ENCODE measurements at regions not wholly inside any gene's neighbourhood (a gene's known extent, or its start where the extent isn't known, plus 50 kb on each side); places are given as distances from the start of the nearest gene placed in this dataset.
"Not testable (repeated sequence)": the region's sequence is repeated elsewhere in the genome, so short reads cannot be mapped to it uniquely, and the experiment has no call there.

DNA sequence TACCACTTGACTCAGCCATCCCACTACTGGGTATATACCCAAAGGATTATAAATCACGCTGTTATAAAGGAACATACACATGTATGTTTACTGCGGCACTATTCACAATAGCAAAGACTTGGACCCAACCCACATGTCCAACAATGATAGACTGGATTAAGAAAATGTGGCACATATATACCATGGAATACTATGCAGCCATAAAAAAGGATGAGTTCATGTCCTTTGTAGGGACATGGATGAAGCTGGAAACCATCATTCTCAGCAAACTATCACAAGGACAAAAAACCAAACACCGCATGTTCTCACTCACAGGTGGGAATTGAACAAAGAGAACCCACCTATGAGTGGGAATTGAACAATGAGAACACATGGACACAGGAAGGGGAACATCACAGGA lies 387.6 kb downstream of the RAD51AP2 start:
- not testable (repeated sequence) for DNase-seq (ENCODE audit: low read depth)

DNA sequence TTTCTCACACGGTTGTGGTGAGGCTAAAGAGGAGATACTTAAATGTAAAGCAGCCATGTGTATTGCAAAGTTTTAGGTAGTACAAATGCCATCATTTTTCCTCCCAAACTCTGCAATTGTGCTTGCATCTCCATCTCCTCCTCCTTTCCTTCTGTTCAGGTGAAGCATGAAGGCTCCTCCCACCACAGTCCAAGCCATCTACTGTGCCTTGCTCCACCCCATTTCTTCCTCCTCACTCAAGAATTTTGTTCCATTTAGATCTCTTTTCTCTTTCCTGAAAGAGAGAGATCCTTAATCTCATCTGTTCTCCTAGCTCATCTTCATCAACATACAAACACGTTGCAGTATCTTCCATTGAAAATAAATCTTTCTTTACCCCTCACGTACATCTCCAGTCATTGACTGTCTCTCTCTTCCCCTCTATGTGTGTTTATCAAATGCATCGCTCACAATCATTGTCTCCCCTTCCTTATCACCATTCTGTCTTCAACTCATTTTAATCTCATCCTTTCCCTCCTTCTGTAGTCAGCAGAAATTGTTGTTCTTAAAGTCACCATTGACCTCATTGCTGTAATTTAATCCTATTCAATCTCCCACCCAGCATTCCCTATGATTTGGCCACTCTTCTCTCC lies 392.1 kb downstream of the RAD51AP2 start:
- DNase-seq (ENCODE audit: low read depth): no peak

DNA sequence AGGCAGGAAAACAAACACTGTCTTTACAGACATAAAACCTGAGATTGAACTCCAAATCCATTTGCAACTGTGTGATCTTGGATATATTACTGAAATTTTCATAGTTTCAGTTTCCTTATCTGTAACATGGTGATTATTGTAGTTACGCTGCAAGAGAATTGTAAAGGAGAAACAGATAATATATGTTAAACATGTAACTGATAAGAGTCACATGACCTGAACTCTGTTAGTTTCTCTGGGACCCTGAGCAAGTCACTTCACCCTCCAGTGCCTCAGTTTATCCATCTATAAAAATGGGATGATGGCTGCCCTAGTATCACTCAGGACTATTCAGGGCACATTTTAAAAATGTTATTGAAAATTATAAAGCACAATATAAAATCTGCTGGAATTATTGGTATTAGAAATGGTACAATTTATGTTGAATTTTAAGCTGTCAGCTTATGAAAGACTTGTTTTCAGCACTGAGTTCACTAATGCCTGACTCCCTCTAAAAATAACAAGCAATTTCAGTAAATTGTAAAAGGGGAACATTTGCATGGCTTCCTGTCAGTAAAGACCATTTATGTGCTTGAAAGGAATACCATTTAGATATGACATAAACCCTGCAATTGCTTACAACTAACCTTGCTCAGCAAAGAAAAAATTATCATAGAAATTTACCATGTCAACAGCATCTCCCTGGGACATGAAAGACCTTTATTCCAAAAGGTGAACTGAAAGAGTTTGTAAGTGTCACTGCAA lies 393.5 kb downstream of the RAD51AP2 start:
- no peak for DNase-seq (ENCODE audit: low read depth)

DNA sequence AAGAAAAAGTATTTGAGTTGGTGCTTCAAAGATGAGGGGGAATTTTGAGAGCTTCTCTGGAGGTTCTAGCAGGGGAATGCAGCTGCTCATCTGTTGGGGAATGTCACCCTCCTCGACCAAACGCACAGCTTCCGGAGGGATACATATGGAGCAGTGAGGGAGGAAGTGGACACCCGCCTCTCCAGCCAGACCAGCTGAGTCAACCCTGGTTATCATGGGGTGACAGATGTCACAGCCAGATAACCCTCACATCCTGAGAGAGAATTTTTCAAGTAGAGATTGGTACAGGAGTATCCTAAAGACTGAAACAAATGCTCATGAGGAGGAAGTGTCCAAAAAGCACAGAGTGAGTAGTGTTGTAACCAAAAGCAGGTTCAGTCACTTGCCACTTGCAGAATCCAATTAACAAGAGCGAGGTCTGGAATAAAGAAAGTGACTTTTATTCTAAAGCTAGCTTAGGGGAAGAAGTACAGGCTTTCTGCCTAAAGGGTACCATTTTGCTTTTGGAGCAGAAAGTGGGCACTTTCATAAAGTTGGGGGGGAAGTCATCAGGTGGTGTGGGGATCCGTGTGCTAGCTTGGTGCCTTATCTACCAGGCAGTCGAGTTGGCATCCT lies 395.2 kb downstream of the RAD51AP2 start:
- no peak for DNase-seq (ENCODE audit: low read depth)

DNA sequence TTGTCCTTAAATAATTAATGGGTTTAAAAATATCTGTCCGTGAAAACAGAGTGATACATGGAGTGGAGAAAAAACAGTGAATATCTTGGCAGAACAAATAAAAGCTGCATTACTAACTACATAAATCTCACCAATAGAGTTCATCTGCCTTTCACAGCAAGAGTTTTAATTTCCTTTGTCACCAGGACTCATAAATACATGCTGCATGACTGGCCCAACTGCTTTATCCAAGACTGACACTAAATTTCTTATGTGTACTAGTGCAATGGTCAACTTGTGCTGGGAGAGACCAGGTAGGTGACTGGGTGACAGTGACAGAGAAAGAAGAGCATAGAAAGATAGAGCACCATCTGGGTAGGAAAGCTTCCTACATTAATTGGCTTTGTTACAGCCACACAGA lies 402.8 kb downstream of the RAD51AP2 start:
- no peak for DNase-seq (ENCODE audit: low read depth)

DNA sequence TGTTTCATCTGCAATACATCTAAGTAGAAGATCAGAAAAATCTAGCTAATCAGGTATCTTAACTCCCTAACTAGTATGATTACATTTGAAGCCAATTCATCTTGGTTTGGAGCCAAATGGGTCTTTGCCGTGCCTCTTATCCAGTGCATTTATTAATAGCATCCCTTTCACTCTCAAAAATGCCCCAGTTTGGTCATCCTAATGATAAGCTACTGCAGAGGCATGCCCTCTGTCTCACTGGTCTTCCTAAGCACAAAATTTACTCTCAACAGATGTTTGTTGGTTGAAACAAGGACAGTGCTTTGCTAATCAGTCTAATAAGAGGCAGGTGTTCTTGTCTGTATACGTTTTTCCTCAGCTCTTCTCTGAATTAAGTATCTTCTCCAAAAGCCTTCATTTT lies 403.2 kb downstream of the RAD51AP2 start:
- DNase-seq (ENCODE audit: low read depth): no peak

DNA sequence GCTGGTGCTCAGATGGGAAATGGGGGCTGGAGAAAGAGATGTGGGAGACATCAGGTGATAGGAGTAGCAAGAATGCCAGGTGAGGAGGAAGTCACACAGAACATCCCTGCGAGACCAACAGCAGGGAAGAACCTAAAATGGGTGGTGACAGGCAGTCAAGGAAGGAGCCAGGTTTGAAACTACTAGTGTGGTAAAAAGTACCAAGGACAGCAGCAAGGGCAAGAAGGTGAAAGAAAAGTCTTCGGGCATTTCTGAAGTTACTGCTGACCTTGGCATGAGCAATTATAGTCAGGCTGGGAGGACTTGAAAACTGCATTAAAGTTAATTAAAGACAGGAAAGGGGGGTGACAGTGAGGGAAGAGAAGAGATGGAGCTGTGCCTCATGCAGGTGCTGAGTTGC lies 410.4 kb downstream of the RAD51AP2 start:
- no peak for DNase-seq (ENCODE audit: low read depth)

DNA sequence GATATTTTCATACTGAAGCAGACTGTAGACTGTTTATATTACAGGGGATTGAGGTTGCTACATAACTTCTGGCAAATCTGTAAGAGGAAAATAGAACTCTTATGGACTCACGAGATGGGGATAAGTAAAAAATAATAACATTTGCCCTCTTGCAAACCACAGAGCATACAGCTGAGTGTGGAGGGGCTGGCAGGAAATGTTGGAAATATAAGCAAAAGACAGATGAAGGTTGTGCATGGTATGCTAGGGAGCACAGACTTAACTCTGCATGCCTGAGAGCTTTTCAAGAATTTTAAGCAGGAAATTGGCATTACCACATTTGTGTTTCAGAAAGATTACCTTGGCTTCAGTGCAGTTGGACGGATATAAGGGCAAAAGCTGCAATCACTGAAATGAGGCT lies 411.1 kb downstream of the RAD51AP2 start:
- DNase-seq (ENCODE audit: low read depth): no peak

DNA sequence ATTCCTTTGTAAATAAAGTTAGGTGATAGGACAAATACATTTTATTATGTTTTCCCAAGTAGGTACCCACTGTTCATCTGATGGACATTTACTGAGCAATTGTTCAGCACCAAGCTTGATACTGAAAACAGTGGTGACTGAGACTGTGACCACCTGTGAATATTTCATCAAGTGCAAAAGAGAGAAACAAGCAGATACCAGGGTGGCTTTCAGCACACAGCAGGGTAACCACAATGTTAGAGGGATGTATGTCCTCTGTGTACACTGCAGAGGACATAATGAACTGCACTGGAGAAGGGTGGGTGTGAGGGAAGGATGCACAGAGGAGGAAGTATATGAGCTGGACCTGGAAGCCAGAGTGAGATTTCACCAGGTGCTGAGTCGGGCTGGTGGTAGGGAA lies 411.8 kb downstream of the RAD51AP2 start:
- no peak for DNase-seq (ENCODE audit: low read depth)

DNA sequence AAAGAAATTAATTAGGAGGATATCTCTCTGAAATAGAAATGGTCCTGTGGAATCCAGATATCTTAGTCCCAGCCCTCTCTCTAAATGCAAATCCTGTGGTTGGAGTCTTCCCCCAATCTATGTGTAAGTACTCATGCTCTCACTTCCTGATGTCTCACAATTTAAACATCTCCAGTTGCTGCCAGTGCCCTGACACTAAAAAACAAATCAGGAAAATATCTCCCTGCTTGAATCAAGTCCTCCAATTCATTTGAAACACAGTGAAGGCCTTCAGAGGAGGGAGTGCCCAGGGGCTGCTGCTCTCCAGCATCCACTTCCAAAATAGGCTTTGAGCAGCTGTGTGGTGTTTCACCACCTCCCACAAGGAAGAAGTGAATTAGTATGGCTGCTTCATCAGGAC lies 413.8 kb downstream of the RAD51AP2 start:
- DNase-seq (ENCODE audit: low read depth): no peak

DNA sequence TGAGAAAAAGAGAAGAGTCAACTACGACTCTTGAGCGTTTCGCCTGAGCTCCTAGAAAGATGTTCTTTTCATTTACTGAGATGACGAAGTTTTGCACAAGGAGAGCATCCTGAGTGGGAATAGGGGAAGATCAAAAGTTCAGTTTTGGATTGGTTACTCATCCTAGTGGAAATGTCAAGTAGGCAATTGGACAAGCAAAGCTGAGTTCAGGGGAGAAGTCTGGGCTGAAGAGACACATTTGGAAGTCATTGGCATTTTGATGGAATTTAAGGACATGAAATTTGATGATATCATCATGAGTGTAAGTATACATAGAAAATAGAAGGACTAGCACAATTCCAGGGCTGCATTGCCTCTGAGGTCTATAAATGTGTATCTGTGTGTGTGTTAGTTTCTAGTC lies 416.6 kb downstream of the RAD51AP2 start:
- no peak for DNase-seq (ENCODE audit: low read depth)

DNA sequence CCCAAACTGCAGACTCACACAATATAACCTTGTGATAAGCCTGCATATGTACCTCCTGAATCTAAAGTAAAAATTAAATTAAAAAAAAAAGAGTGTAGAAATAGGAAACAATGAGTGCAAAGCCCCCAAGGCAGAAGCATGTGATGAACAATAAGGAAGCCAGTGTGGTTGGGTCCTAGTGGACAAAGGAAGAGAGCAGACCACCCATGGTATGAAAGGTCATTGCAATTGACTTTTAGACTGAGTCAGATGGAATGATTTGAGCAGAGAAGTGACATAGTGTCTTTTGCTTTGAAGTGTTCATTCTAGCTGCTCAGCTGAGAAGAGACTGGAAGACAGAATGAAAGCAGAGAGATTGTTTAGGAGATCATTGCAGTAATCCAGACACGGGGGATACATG lies 417.1 kb downstream of the RAD51AP2 start:
- DNase-seq (ENCODE audit: low read depth): no peak

DNA sequence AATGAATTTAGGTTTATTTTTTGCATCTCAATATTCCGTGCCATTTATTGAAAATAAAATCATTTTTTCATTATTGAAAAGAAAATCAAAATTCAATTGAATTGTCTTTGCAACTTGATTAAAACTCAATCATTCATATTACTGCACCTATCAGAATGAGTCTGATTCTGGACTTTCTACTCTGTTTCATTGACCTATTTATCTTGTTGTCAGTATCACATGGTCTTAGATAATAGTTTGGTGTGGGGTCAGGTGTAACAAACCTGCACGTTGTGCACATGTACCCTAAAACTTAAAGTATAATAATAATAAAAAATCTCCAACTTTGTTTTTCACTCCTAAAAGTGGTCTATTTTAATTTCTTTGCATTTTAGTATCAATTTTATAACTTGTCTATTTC lies 422.9 kb downstream of the RAD51AP2 start:
- DNase-seq (ENCODE audit: low read depth): no peak

DNA sequence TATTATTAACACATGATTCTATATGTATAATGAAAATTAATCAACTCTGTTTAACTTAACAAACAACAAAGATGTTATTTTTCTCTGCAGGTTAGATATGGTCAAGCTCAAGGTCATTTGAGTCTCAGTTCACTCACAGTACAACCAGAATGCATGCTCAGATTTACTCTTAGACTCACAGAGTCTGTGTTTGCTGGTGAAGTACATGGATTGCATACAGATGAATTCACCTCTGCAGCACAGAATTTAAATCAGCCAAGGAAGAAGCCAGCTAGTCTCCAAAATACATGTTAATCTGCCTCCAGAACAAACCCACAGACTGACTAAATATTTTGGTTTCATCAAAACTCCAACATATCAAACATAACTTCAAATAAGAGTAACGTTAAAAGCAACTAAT lies 424.5 kb downstream of the RAD51AP2 start:
- DNase-seq (ENCODE audit: low read depth): no peak

DNA sequence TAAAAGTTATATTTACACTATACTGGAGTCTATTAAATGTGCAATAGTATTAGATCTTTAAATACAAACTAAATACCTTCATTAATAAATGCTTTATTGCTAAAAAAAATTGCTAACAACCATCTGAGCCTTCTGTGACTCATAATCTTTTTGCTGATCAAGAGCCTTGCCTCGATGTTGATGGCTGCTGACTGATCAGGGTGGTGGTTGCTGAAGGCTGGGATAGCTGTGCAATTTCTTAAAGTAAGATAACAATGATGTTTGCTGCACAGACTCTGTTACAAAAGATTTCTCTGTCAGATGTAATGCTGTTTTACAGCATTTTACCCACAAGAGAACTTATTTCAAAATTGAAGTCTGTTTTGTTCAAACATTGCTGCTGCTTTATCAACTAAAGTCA lies 421.4 kb upstream of the CYRIA start:
- no peak for DNase-seq (ENCODE audit: low read depth)

DNA sequence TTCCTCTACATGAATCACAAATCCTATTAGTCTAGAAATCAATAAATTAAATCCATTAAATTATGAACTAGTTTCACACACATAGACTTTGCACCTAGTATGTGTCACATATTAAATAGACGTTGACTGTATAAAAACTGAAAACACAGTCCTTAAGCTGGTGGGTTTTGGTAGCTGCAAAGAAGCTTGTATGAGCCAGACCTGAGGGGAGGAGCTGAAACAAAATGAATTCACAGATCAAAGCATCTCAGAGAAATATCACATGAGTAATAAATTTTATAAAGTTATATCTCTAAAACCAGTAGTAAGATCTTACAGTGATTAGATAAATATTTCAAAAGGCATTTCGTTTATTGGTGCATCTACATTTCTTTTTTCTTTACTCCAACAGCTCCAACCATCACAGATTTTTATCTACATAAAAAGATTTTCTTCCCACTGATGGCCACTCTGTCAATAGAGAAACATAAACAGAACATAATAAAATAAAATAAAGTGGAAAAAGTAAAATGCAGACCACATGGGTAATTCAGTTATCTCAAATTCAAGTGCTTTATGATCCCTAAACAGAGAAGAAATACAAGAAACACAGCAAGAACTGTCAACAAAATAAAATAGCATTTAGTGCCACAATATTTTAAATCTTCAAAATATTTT lies 420.0 kb upstream of the CYRIA start:
- DNase-seq (ENCODE audit: low read depth): no peak

DNA sequence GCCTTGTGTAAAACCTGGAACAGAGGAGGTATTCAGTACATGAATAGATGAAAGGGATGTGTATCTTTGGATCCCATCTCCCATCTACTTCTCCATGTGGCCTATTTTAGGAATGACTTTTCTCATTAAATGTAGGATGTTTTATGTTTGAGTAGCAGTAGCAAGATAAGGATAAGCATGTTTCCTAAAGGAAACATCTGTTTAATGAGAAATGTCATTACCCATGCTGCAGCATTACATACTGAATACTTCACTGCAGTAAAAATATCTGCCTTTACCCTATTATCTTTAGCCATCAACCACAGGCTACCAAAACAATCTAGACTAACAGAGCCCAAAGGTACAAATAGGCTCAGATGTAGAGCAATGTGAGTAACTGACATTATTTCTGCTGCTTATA lies 419.2 kb upstream of the CYRIA start:
- DNase-seq (ENCODE audit: low read depth): no peak

DNA sequence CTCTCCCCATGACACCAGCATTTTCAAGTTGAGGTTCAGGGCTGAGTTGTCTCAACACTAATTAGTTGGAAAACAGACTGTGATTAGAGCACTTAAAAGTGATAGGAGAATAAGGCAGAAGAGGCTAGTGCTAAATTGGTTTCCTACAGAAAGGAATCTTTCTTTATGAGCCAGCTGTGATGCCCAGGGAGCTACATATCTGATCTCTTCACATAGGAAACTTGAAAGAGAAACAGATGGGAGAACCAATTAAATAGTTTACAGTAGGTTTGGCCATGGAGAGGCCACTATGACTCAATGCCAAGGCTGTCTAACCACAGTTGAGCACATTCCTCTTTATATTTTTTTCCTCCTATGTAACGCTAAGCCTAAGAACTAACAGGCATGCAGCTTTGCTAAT lies 418.3 kb upstream of the CYRIA start:
- DNase-seq (ENCODE audit: low read depth): no peak

DNA sequence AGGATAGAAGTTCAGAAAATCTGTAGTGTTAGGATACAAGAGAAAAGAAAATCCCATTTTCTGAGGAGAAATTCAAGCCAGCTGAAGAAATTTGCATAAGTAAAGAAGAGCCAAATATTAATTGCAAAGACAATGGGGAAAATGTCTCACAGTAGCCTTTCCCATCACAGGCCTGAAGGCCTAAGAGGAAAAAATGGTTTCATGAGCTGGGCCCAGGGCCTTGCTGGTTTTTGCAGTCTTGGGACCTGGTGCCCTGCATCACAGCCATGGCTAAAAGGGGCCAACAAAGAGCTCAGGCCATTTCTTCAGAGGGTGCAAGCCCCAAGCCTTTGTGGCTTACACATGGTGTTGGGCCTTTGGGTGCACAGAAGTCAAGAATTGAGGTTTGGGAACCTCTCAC lies 413.6 kb upstream of the CYRIA start:
- DNase-seq (ENCODE audit: low read depth): no peak

DNA sequence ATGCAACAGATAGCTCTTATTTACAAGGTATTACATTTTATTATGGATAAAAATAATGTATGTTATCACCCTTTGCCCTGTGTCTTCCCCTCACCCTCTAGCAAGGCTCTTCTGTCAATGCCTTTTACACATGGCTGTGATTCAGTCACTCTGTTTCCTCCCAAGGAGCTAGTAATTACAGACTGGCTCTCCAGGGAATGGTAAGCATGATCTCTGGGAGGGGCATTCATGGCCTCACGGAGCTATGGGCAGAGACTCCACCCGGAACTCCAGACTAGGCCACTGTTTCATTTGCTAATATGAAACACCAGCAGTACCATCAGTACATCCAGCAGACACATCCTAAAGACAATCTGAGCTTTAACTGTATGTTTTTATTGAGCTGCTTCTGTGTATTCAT lies 410.9 kb upstream of the CYRIA start:
- DNase-seq (ENCODE audit: low read depth): no peak

DNA sequence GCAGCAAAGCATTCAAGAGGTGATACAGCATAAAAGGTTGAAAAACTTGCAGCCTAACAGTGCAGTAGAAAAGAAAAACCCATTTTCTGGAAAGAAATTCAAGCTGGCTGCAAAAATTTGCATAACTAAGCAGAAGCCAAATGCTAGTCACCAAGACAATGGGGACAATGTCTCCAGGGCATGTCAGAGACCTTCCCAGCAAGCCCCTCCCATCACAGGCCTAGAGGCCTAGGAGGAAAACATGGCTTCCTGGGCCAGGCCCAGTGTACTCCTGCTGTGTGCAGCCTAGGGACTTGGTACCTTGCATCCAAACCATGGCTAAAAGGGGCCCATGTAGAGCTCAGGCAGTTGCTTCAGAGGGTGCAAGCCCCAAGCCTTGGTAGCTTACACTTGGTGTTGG lies 405.1 kb upstream of the CYRIA start:
- DNase-seq (ENCODE audit: low read depth): no peak

DNA sequence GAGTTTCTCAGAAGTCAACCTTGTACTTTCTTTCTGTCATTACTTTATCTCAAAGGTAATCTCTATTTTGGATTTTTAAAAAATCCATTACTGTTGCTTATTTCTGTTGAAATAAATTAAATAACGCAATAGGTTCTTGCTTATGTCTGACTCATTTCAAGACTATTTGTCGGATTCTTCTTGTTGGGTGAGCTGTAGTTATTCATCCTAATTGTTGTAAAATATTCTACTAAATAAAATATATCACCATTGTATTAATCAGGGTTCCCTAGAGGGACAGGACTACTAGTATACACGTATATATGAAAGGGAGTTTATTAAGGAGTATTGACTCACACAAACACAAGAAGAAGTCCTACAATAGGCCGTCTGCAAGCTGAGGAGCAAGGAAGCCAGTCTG lies 403.9 kb upstream of the CYRIA start:
- DNase-seq (ENCODE audit: low read depth): no peak

DNA sequence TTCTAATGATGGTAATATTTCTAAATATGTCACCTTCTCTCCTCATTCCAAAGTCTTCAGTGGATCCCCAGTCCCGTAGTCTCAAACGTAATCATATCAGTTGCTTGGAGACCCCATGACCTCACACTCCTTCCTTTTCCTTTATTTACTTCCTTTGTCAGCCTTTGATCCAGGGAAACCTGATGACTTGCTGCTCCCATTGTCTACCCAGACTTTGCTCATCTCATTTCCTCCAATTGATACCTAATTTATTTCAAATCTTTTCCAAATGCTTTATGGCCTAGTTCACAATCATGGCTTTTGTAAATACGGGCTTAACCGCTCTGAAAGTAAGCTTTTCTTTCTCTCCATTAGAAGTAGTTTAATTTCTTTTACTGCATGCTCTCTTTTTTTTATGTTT lies 402.4 kb upstream of the CYRIA start:
- DNase-seq (ENCODE audit: low read depth): no peak

All from stimulated activated CD4-positive, alpha-beta T cell treated with anti-CD3 and anti-CD28 coated beads, Interleukin-2, amount 100 ng/mL, for 4 hours (primary cell).